Ishikawa (cell line): ENCODE measurements at regions not wholly inside any gene's neighbourhood (a gene's known extent, or its start where the extent isn't known, plus 50 kb on each side); places are given as distances from the start of the nearest gene placed in this dataset.

ENCODE experiments used
- CEBPB ChIP-seq: IDR thresholded peaks from 2 replicates; pipeline ENCODE4 v1.6.1; 2012
- CREB1 ChIP-seq: IDR thresholded peaks from 2 replicates; pipeline ENCODE4 v1.6.1; 2012; ENCODE audit warnings: low read depth
- EGR1 ChIP-seq: IDR thresholded peaks from 2 replicates; pipeline ENCODE4 v1.6.1; 2012
- EP300 ChIP-seq: IDR thresholded peaks from 2 replicates; pipeline ENCODE4 v1.6.1; 2012; ENCODE audit warnings: borderline replicate concordance
- FOXM1 ChIP-seq: IDR thresholded peaks from 2 replicates; pipeline ENCODE4 v1.6.1; 2012; ENCODE audit warnings: low read depth, borderline replicate concordance
- NFIC ChIP-seq: IDR thresholded peaks from 2 replicates; pipeline ENCODE4 v1.6.1; 2012
- RAD21 ChIP-seq: IDR thresholded peaks from 2 replicates; pipeline ENCODE4 v1.6.1; 2012; ENCODE audit warnings: low read depth
- TAF1 ChIP-seq: IDR thresholded peaks from 2 replicates; pipeline ENCODE4 v1.6.1; 2012; ENCODE audit warnings: low read depth, mild to moderate bottlenecking
- TCF12 ChIP-seq: IDR thresholded peaks from 2 replicates; pipeline ENCODE4 v1.6.1; 2012; ENCODE audit warnings: low read depth
- TEAD4 ChIP-seq: IDR thresholded peaks from 2 replicates; pipeline ENCODE4 v1.6.1; 2012
- YY1 ChIP-seq: IDR thresholded peaks from 2 replicates; pipeline ENCODE4 v1.6.1; 2012; ENCODE audit warnings: low read depth
- ZBTB7A ChIP-seq: IDR thresholded peaks from 2 replicates; pipeline ENCODE4 v1.6.1; 2012; ENCODE audit warnings: low read depth
- TF ChIP-seq, protein P1 (sequence below): IDR thresholded peaks from 2 replicates; pipeline ENCODE4 v1.6.1; 2012
- TF ChIP-seq, protein P2 (sequence below): IDR thresholded peaks from 2 replicates; pipeline ENCODE4 v1.6.1; 2012; ENCODE audit warnings: low read depth, mild to moderate bottlenecking
- TF ChIP-seq, protein P3 (sequence below): IDR thresholded peaks from 2 replicates; pipeline ENCODE4 v1.6.1; 2012

DNA sequence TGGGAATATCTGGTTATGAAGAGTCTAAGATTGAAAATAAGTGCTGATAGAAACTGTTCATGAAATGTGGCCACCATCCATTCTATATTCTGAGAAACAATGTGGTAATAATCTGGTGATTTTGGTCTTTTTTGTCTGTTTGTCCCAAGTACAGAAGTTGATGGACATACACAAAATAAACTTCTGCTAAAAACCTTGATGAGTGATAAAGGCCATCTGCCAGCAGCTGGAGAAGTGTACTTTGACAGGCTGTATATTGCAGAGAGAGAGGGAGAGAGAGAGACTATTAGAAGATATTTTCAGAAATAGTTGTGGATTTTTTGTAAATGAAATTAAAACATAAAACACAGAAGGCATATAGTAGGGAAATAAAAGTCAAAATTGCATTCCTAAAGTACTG is 96.9 kb upstream of the NABP1 start:
- TF ChIP-seq FOXM1 (no peak), TEAD4 (no peak), TCF12 (no peak), RAD21 (no peak), YY1 (no peak), EP300 (no peak), ZBTB7A (no peak), CEBPB (no peak), EGR1 (no peak), CREB1 (no peak), NFIC (no peak), TAF1 (no peak)
- TF ChIP-seq, protein P1, sequence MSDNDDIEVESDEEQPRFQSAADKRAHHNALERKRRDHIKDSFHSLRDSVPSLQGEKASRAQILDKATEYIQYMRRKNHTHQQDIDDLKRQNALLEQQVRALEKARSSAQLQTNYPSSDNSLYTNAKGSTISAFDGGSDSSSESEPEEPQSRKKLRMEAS, result no peak
- TF ChIP-seq, protein P2, sequence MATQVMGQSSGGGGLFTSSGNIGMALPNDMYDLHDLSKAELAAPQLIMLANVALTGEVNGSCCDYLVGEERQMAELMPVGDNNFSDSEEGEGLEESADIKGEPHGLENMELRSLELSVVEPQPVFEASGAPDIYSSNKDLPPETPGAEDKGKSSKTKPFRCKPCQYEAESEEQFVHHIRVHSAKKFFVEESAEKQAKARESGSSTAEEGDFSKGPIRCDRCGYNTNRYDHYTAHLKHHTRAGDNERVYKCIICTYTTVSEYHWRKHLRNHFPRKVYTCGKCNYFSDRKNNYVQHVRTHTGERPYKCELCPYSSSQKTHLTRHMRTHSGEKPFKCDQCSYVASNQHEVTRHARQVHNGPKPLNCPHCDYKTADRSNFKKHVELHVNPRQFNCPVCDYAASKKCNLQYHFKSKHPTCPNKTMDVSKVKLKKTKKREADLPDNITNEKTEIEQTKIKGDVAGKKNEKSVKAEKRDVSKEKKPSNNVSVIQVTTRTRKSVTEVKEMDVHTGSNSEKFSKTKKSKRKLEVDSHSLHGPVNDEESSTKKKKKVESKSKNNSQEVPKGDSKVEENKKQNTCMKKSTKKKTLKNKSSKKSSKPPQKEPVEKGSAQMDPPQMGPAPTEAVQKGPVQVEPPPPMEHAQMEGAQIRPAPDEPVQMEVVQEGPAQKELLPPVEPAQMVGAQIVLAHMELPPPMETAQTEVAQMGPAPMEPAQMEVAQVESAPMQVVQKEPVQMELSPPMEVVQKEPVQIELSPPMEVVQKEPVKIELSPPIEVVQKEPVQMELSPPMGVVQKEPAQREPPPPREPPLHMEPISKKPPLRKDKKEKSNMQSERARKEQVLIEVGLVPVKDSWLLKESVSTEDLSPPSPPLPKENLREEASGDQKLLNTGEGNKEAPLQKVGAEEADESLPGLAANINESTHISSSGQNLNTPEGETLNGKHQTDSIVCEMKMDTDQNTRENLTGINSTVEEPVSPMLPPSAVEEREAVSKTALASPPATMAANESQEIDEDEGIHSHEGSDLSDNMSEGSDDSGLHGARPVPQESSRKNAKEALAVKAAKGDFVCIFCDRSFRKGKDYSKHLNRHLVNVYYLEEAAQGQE, result no peak
- TF ChIP-seq, protein P3, sequence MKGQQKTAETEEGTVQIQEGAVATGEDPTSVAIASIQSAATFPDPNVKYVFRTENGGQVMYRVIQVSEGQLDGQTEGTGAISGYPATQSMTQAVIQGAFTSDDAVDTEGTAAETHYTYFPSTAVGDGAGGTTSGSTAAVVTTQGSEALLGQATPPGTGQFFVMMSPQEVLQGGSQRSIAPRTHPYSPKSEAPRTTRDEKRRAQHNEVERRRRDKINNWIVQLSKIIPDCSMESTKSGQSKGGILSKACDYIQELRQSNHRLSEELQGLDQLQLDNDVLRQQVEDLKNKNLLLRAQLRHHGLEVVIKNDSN, result no peak

DNA sequence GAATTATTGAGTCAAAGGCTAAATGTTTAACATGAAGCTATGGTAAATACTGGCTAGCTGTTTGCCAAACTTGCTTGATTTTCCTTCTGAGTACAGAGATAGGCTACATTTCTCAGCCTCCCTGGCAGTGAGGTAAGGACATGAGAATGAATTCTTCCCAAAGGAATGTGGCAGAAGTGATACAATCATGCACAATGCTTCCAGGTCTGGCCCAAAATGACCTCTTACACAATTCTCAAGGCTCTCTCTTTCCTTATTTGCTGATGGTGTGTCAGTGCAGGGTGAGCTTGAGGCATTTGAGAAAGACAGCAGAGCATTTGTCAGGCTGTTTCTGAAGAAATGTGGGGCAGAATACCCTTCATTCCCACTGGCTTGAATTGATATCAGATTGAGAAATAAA is 95.6 kb upstream of the NABP1 start:
- no peak for TF ChIP-seq CEBPB
- no peak for TF ChIP-seq TAF1
- TF ChIP-seq CREB1, result no peak

DNA sequence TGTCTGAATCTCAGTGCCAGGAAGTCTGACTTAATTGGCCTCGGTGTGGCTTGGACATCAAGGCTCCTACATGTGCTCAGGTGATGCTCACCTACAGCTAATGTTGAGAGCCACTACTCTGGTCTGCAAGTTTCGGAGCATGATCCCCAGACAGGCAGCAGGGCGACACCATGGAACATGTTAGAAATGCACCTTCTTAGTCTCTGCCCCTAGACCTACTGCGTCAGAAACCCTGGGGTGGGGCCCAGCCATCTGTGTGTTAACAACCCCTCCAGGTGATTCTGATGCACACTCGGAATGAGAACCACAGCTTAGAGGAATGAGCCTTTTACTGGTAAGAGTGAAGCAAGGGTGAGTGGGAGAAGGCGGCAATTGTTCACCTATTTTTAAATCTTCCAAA is 86.9 kb upstream of the NABP1 start:
- TF ChIP-seq NFIC, result no peak
- no peak for TF ChIP-seq TEAD4
- TF ChIP-seq, protein P2, result no peak
- TF ChIP-seq CREB1, result no peak
- TF ChIP-seq EP300, result no peak
- TF ChIP-seq ZBTB7A, result no peak
- no peak for TF ChIP-seq FOXM1
- TF ChIP-seq RAD21, result no peak
- TF ChIP-seq TCF12, result no peak
- TF ChIP-seq, protein P1, result no peak
- TF ChIP-seq CEBPB, result no peak
- TF ChIP-seq YY1, result no peak
- TF ChIP-seq EGR1, result no peak
- no peak for TF ChIP-seq TAF1
- TF ChIP-seq, protein P3, result no peak

DNA sequence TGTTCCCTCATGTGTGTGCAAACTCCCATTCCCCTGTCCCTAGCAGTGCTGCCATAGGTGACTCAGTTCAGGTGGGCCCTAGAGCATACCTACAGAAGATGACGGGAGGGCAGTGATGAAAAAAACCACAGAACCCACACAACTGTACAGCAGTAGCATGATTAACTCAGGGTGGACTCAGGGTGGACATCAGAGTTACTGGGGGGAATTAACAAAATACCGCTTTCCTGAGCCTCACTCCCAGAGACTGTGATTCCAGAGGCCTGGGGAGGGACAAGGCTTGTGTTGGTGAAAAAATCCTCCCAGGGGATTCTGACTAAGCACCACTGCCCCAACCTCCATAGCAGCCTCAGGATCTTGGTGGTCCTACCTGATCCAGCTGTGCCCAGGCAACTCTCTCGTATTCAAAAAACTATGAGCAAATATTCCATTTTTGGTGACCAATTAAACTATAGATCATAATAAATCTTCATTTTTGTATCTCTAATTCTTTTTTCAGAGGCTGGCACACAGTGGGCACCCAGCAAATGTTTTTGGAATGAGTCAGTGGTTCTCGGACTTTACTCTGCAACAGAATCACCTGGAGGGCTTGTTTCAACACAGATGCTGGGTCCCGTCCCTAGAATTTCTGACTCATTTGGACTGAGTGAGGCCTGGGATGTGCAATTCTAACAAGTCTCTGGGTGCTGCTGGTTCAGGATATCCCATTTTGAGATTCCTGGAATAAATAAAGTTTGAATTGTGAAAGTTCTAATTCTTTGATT is 84.1 kb upstream of the NABP1 start:
- TF ChIP-seq FOXM1 (no peak), CREB1 (no peak), ZBTB7A (no peak), TAF1 (no peak), EGR1 (no peak), RAD21 (no peak), YY1 (no peak), CEBPB (no peak), TCF12 (no peak), NFIC (no peak), EP300 (no peak), TEAD4 (no peak)
- TF ChIP-seq, protein P1, result no peak
- TF ChIP-seq, protein P3, result no peak
- TF ChIP-seq, protein P2, result no peak
